Endothelial cell of umbilical vein (primary cell): ENCODE measurements at regions not wholly inside any gene's neighbourhood (a gene's known extent, or its start where the extent isn't known, plus 50 kb on each side); places are given as distances from the start of the nearest gene placed in this dataset.
A peak's percentile ranks its signal among the peaks of the same experiment; 100 is the strongest.

Experiments
- BruUV-seq: library from RNA; stranded (reverse); fragments of 400-500 nt; replicated peaks from 2 replicates; lab custom pipeline; 2021; lab: Mats Ljungman, UMichigan
- CTCF ChIA-PET: fragments of 300-600, 350-600 bp; sonication (Branson Sonifier 250); formaldehyde crosslinking; loops from one replicate; lab custom pipeline; 2021; ENCODE audit warnings: antibody characterized with exemption, inconsistent platforms; lab: Charles Lee
- POLR2A ChIA-PET: fragments of 300-600, 350-600 bp; sonication (Branson Sonifier 250); formaldehyde crosslinking; loops from one replicate; lab custom pipeline; 2021; ENCODE audit warnings: antibody characterized with exemption, inconsistent platforms; lab: Charles Lee
- DNase-seq: peaks from one replicate; pipeline ENCODE4 v3.0.0-alpha.2; 2011; ENCODE audit warnings: low read depth, low spot score
- FAIRE-seq: peaks from 2 replicates; lab custom pipeline; 2011; peaks lifted over from hg19 to GRCh38; lab: Jason Lieb, UNC
- H2AFZ ChIP-seq: 2 replicates; pipeline ENCODE4 v1.6.0; 2012; ENCODE audit warnings: low read depth, low read length, control low read depth, inconsistent platforms
- H3K27ac ChIP-seq: 2 replicates; pipeline ENCODE4 v1.5.1; 2011; ENCODE audit warnings: low read depth, mild to moderate bottlenecking, control low read depth, low read length, moderate library complexity; ENCODE audit not compliant: insufficient read depth
- H3K27me3 ChIP-seq, 2 experiments: 2 replicates each; pipeline versions ENCODE4 v1.6.0 to v1.6.1; 2011; ENCODE audit warnings: low read length in 2 of 2, mixed read lengths in 1 of 2; ENCODE audit not compliant: control insufficient read depth in 2 of 2, insufficient read depth in 2 of 2
- H3K36me3 ChIP-seq, 2 experiments: 2 replicates in 1 of 2; 3 replicates in 1 of 2; pipeline ENCODE4 v1.5.1; 2011; ENCODE audit warnings: low read length in 2 of 2, mild to moderate bottlenecking in 1 of 2, moderate library complexity in 1 of 2; ENCODE audit not compliant: control insufficient read depth in 2 of 2, insufficient read depth in 2 of 2; ENCODE audit errors: extremely low read depth in 1 of 2
- H3K4me1 ChIP-seq: 3 replicates; pipeline ENCODE4 v1.5.1; 2011; ENCODE audit warnings: mild to moderate bottlenecking, low read length; ENCODE audit not compliant: control insufficient read depth, insufficient read depth; ENCODE audit errors: extremely low read depth
- H3K4me2 ChIP-seq: 2 replicates; pipeline ENCODE4 v1.6.1; 2011; ENCODE audit warnings: low read length, control low read depth, mixed read lengths; ENCODE audit not compliant: insufficient read depth
- H3K4me3 ChIP-seq, 3 experiments: fragments of 200-600 bp in 1 of 3; sonication (generic), shearing (Covaris generic) in 1 of 3; replicated peaks in 1 of 3; 2 replicates each; pipeline ENCODE4 v1.5.1; 2011 to 2016; ENCODE audit warnings: control low read depth in 3 of 3, low read length in 3 of 3, mild to moderate bottlenecking in 2 of 3, inconsistent platforms in 1 of 3, low read depth in 1 of 3, moderate library complexity in 1 of 3; ENCODE audit not compliant: insufficient read depth in 1 of 3
- H3K79me2 ChIP-seq: 2 replicates; pipeline ENCODE4 v1.6.0; 2012; ENCODE audit warnings: low read length, inconsistent platforms; ENCODE audit not compliant: control insufficient read depth, insufficient read depth
- H3K9ac ChIP-seq: replicated peaks from 2 replicates; pipeline ENCODE3; 2011; ENCODE audit warnings: low read length, control low read depth; ENCODE audit not compliant: insufficient read depth; ENCODE audit errors: extremely low read depth
- H3K9me1 ChIP-seq: replicated peaks from 3 replicates; pipeline ENCODE4 v1.6.0; 2011; ENCODE audit warnings: mild to moderate bottlenecking, low read length; ENCODE audit not compliant: control insufficient read depth, insufficient read depth; ENCODE audit errors: extremely low read depth
- H3K9me3 ChIP-seq: replicated peaks from 2 replicates; pipeline ENCODE4 v1.5.1; 2012; ENCODE audit warnings: low read length, inconsistent platforms; ENCODE audit not compliant: control insufficient read depth, insufficient read depth
- H4K20me1 ChIP-seq: replicated peaks from 2 replicates; pipeline ENCODE3; 2011; ENCODE audit warnings: mild to moderate bottlenecking, low read length; ENCODE audit not compliant: control insufficient read depth, insufficient read depth; ENCODE audit errors: extremely low read depth
- EZH2 ChIP-seq: IDR thresholded peaks from 2 replicates; pipeline ENCODE4 v1.6.1; 2012; ENCODE audit warnings: borderline replicate concordance, low read depth, mild to moderate bottlenecking, moderate library complexity, low read length, inconsistent platforms; ENCODE audit not compliant: severe bottlenecking
- FOS ChIP-seq: IDR thresholded peaks from 2 replicates; pipeline ENCODE4 v1.6.1; 2011; ENCODE audit warnings: mild to moderate bottlenecking, low read length, moderate library complexity, borderline replicate concordance; ENCODE audit not compliant: insufficient read depth
- GATA2 ChIP-seq: IDR thresholded peaks from 2 replicates; pipeline ENCODE4 v1.7.0; 2011; ENCODE audit warnings: low read depth, mild to moderate bottlenecking, moderate library complexity, mixed read lengths, low read length; ENCODE audit not compliant: insufficient read length, insufficient read depth
- JUN ChIP-seq: IDR thresholded peaks from 2 replicates; pipeline ENCODE4 v1.6.1; 2011; ENCODE audit warnings: borderline replicate concordance, low read depth; ENCODE audit not compliant: insufficient read length, insufficient read depth
- MYC ChIP-seq: IDR thresholded peaks from one replicate; pipeline ENCODE4 v1.6.1; 2011; ENCODE audit warnings: mild to moderate bottlenecking, low read depth, low read length
- POLR2A ChIP-seq: IDR thresholded peaks from 2 replicates; pipeline ENCODE4 v1.6.1; 2012; ENCODE audit warnings: low read depth, mild to moderate bottlenecking, control low read depth, low read length
- POLR2AphosphoS5 ChIP-seq: IDR thresholded peaks from 2 replicates; pipeline ENCODE4 v1.6.1; 2012; ENCODE audit warnings: low read depth, mild to moderate bottlenecking, control low read depth, low read length, moderate library complexity; ENCODE audit not compliant: insufficient read depth
- dilution Hi-C: fragments of 300-500 bp; cut with MboI; formaldehyde crosslinking; loops from one replicate; pipeline ENCODE4 v1.15.0; 2019; ENCODE audit warnings: low sequenced_read_pairs; ENCODE audit not compliant: extremely low pct_ligation_motif_present
- intact Hi-C: fragments of 100-400 bp; cut with micrococcal nuclease; formaldehyde crosslinking; loops from one replicate; pipeline ENCODE4 v1.10.0; 2022
- TF ChIP-seq, protein P1 (sequence below), 2 donors: IDR thresholded peaks; 1 replicate in 1 of 2; 2 replicates in 1 of 2; pipeline ENCODE4 v1.5.1; 2011; ENCODE audit warnings: low read length in 2 of 2, mild to moderate bottlenecking in 2 of 2, moderate library complexity in 2 of 2, control low read depth in 1 of 2, inconsistent platforms in 1 of 2, low read depth in 1 of 2; ENCODE audit not compliant: insufficient read depth in 1 of 2; ENCODE audit errors: extremely low read depth in 1 of 2
- TF ChIP-seq, protein P2 (sequence below): IDR thresholded peaks from 2 replicates; pipeline ENCODE4 v1.6.1; 2011; ENCODE audit not compliant: insufficient read depth, insufficient read length

DNA sequence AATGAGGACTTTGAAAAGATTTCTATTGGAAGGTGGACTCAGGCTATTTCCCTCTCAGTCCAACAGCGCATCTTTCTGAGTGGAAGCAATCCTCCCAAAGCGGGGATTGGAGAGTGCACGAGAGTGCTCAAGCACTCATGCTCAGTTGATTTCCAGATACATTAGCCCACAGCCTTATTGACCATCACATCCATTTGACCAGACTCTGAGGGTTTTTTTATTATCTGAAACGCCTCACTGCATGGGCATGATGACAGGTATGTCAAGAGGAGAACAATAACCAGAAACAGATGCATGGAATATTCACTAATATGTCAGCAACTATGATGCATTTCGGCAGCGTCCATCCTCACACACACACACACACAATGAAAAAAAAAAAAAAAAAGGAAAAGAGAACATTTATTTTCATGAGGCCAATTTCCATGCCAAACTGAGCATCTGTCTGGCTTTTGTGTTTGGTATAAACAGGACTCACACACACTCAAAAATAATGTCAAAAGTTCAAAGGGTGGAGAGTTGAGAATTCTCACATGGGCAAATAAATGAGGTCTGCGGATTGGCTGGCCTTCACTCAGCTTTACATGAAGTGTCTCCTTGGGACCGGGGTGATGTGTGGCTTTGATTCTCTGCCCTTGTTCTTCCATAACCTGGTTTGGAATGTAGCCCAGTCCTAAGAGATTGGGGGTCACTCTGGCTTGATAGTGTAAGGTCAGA lies 371.6 kb downstream of the MCTP2 start:
- ChIA-PET CTCF (no interaction called here), POLR2A (no interaction called here)
- Histone ChIP-seq H3K4me3 (no peak overlapping the region), H4K20me1 (no peaks in the 10 kb centered on the region), H3K9ac (no peak overlapping the region), H3K27ac (no peak overlapping the region), H3K36me3 (no peaks in the 10 kb centered on the region), H3K9me3 (no peaks in the 10 kb centered on the region), H3K27me3 (no peaks in the 10 kb centered on the region), H3K79me2 (no peaks in the 10 kb centered on the region), H3K4me1 (peaks cover 18% of the 10 kb centered on the region), H3K4me2 (no peak overlapping the region), H3K9me1 (no peaks in the 10 kb centered on the region), H2AFZ (no peak overlapping the region)
- no peak for TF ChIP-seq EZH2
- TF ChIP-seq, protein P1, sequence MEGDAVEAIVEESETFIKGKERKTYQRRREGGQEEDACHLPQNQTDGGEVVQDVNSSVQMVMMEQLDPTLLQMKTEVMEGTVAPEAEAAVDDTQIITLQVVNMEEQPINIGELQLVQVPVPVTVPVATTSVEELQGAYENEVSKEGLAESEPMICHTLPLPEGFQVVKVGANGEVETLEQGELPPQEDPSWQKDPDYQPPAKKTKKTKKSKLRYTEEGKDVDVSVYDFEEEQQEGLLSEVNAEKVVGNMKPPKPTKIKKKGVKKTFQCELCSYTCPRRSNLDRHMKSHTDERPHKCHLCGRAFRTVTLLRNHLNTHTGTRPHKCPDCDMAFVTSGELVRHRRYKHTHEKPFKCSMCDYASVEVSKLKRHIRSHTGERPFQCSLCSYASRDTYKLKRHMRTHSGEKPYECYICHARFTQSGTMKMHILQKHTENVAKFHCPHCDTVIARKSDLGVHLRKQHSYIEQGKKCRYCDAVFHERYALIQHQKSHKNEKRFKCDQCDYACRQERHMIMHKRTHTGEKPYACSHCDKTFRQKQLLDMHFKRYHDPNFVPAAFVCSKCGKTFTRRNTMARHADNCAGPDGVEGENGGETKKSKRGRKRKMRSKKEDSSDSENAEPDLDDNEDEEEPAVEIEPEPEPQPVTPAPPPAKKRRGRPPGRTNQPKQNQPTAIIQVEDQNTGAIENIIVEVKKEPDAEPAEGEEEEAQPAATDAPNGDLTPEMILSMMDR (IDR thresholded peaks at IDR 0.05; ENCODE audit: extremely low read depth in 1 of 2, insufficient read depth in 1 of 2, low read depth in 1 of 2, low read length in 2 of 2), result no peak
- no TSS peak for BruUV-seq
- intact Hi-C loops, result no loop called here
- no peak for FAIRE-seq
- DNase-seq, result peak; percentile 68
- dilution Hi-C loops, result no loop called here

DNA sequence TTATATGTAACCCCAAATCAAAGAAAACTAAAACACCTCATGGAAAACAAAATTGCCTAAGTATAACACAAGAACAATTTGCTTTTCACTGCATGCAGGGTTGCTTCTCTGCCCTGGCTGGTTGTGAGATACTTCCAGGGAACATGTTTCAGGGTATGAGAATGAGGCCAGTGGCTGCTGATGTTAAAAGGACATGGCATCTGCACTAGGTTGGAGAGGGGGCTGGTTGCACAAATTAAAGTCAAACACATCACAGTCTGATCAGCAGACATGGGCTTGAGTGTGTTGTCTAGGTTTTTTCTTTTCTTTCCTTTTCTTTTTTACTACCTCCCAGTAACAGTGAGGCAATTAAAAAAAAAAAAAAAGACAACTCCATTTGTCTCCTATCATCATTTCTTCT lies 374.9 kb downstream of the MCTP2 start:
- Histone ChIP-seq H3K27ac (peak overlapping the region; percentile 97), H2AFZ (peak overlapping the region; percentile 42), H3K79me2 (no peaks in the 10 kb centered on the region), H3K4me3 (no peak overlapping the region), H3K27me3 (no peaks in the 10 kb centered on the region), H4K20me1 (no peaks in the 10 kb centered on the region), H3K9ac (no peak overlapping the region), H3K9me1 (no peaks in the 10 kb centered on the region), H3K4me2 (no peak overlapping the region), H3K4me1 (peaks cover 40% of the 10 kb centered on the region), H3K9me3 (no peaks in the 10 kb centered on the region), H3K36me3 (no peaks in the 10 kb centered on the region)
- CTCF ChIA-PET, result interaction anchor here (1.1 to 2.7 kb wide), 10 partner anchors 15 to 418 kb away, joined by 3 to 51 read pairs (median 6); no protein-coding TSS in a partner anchor
- TF ChIP-seq EZH2, result no peak
- no peak for TF ChIP-seq MYC
- no peak for TF ChIP-seq FOS
- TF ChIP-seq GATA2, result no peak
- TF ChIP-seq, protein P2, sequence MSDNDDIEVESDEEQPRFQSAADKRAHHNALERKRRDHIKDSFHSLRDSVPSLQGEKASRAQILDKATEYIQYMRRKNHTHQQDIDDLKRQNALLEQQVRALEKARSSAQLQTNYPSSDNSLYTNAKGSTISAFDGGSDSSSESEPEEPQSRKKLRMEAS, result no peak
- no peak for TF ChIP-seq POLR2A
- no peak for TF ChIP-seq JUN
- TF ChIP-seq, protein P1 (IDR thresholded peaks at IDR 0.05; ENCODE audit: extremely low read depth in 1 of 2, insufficient read depth in 1 of 2, low read depth in 1 of 2, low read length in 2 of 2), result no peak
- TF ChIP-seq POLR2AphosphoS5, result no peak
- BruUV-seq, result no TSS peak
- FAIRE-seq, result no peak
- intact Hi-C loops, result loop anchor here (2.0 to 5.0 kb wide), 2 partner anchors 1724 to 1751 kb away; no protein-coding TSS in a partner anchor
- peak; percentile 8 for DNase-seq
- dilution Hi-C loops, result no loop called here
- POLR2A ChIA-PET, result interaction anchor here (0.6 kb wide), 1 partner anchor 255 kb away, joined by 3 read pairs; no protein-coding TSS in a partner anchor
